D721Med (cell line): ENCODE measurements at regions not wholly inside any gene's neighbourhood (a gene's known extent, or its start where the extent isn't known, plus 50 kb on each side); places are given as distances from the start of the nearest gene placed in this dataset.

Experiments used
- DNase-seq: peaks from one replicate; pipeline ENCODE4 v3.0.0; 2011; ENCODE audit warnings: low spot score; ENCODE audit not compliant: insufficient read length
- FAIRE-seq: peaks from 2 replicates; lab custom pipeline; 2011; peaks lifted over from hg19 to GRCh38; lab: Jason Lieb, UNC
- TF ChIP-seq, protein P1 (sequence below): IDR thresholded peaks from 2 replicates; pipeline ENCODE4 v1.5.1; 2012; ENCODE audit warnings: mild to moderate bottlenecking, control low read depth; ENCODE audit not compliant: insufficient read depth; ENCODE audit errors: missing control alignments

DNA sequence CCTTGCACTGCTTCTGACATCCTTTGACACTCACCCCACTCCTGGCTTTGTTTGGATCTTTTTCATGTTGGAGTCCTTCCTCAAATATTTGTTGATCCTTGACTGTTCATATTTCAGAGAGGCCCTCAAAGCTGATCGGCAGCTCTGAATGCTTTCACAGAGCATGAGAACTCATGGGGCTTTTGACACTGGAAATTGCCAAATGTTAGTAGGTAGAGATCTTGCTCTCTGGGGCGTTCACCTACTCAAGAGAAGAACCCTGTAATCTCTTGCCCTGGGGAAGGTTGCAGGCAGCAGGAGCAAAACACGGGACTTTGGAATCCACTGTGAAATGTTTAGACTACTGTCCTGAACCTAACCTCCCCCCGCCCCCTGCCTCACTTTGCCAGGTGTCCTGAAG, 67.4 kb upstream of the STUM start:
- FAIRE-seq: no peak
- DNase-seq: no peak
- TF ChIP-seq, protein P1, sequence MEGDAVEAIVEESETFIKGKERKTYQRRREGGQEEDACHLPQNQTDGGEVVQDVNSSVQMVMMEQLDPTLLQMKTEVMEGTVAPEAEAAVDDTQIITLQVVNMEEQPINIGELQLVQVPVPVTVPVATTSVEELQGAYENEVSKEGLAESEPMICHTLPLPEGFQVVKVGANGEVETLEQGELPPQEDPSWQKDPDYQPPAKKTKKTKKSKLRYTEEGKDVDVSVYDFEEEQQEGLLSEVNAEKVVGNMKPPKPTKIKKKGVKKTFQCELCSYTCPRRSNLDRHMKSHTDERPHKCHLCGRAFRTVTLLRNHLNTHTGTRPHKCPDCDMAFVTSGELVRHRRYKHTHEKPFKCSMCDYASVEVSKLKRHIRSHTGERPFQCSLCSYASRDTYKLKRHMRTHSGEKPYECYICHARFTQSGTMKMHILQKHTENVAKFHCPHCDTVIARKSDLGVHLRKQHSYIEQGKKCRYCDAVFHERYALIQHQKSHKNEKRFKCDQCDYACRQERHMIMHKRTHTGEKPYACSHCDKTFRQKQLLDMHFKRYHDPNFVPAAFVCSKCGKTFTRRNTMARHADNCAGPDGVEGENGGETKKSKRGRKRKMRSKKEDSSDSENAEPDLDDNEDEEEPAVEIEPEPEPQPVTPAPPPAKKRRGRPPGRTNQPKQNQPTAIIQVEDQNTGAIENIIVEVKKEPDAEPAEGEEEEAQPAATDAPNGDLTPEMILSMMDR: no peak

DNA sequence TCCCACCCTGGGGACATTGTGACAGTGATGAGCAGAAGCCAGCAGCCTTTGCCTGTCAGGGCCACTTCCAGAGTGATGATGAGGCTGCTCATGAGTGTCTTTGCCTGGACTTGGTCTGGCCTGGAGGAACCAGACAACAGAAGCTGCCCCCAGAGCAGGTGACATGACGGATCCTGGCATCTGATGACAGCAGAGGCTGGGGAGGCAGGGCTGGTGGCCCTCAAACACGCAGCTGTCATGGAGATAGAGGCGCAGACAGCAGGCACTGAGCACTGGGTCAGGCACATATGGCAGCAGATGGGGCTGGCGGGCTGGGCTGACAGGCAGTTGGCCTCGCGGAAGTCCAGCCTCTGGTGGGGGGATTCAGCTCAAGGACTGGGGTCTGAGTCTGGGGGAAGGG, 66.4 kb upstream of the STUM start:
- DNase-seq (no peak), FAIRE-seq (no peak)
- TF ChIP-seq, protein P1: no peak

DNA sequence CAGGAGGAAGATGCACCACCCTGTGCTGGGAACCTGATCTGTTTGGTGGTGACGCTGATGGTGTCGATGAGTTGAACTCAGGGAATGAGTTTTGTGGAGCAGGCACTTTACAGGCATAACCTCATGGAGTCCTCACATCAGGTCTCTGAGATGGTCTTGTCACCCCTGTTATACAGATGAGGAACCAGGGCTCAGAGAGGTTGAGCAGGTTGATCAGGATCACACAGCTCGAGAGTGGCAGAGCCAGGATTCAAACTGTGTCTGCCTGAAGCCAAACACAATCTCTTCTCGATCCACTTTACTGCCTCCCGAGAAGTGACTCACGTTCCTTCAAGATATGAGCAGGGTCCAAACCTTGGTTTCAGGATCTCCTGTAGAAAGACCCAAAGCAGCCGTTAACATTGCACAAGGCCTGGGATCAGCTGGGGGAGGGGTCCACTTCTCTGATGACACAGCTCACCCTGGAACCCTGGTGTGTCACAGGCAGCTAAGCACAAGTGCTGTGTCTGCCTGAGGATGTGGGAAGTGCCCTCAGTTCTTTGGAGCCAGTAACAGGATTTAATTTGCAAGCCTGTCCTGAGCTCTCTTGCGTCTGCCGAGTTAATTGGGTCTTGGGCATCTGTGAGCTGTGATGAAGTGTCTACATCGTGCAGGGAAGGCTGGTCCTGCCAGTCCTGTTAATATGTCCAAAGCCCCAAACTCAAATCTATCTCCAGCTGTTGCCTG, 65.4 kb upstream of the STUM start:
- no peak for FAIRE-seq
- TF ChIP-seq, protein P1: no peak
- no peak for DNase-seq

DNA sequence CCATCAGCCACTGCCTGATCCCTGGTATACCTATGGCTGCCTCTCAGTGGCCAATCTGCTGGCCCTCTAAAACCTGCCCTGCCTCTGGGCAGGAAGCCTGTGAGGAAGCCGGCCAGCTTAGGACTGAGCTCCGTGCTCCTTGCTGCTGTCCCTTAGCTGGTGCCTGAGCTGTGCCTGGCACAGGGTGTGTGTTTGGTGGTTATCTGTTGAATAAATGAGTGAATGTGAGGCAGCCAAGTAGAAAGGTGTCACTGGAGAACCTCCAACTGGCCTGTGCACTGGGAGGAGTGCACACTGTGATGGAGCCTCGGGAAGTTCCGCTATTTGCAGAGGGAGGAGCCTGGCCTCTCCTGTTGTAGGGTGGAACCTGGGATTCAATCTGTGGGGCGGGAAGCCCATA, 63.4 kb upstream of the STUM start:
- TF ChIP-seq, protein P1: no peak
- DNase-seq (no peak), FAIRE-seq (no peak)

DNA sequence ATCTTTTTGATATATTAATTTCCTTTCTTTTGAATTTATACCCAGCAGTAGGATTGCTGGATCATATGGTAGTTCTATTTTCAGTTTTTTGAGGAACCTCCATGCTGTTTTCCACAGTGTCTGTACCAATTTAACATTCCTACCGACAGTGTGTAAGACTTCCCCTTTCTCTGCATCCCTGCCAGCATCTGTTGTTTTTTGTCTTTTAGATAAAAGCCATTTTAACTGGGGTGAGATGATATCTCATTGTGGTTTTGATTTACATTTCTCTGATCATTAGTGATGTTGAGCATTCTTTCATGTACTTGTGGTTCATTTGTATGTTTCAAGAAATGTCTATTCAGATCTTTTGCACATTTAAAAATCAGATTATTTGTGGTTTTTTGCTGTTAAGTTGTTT, 62.4 kb upstream of the STUM start:
- TF ChIP-seq, protein P1: no peak
- FAIRE-seq (no peak), DNase-seq (no peak)

DNA sequence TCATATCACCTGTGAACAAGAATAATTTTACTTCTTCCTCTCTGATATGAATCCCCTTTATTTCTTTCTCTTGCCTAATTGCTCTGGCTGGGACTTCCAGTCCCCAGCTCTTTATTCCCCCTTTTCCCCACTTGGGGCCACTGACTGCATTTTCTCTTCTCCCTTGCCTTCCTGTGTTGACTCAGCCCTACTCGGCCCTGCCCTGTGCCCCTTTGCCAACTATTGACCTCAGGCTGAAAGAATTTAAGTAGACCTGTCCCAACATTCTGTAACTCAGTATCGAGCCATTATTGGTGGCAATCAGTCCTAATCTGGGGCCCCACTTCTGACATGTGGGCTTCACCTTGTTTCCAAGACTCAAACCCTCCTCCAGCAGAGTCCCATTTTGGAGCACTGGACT, 60.6 kb upstream of the STUM start:
- FAIRE-seq (no peak), DNase-seq (no peak)
- TF ChIP-seq, protein P1: no peak

DNA sequence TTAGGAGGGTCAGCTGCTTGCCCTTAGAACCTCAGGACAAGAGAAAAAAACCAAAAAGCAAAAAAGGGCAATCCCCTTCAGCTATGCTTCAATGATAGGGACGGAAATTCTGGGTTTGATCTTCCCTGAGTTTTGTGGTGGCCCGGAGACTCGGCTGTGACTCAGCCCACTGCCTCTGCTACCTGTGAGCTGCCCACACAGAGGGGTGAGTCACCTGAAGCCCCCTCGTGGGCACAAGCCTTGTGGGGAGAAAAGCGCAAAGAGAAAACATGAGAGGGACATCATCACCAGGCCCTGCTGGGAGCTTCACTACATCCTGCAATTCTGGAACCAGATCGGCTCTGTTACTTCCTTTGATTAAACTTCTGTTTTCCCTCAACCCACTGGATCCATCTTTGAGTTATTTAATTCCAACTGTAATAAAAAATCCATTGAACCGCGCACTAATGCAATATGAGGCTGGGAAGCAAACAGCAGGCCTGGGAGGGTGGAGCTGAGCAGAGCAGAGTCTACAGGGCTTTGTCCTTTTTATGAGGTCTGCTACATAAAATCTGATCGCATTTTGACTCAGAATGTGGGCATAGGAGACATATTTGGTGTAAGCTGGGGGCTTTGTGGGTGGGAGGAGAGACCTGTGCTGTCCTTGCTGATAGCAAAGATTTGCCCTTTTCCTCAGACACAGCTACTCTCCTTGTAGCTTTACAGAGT, 58.7 kb upstream of the STUM start:
- no peak for DNase-seq
- TF ChIP-seq, protein P1: no peak
- FAIRE-seq: no peak
